Choroid plexus epithelial cell (primary cell): ENCODE measurements at regions not wholly inside any gene's neighbourhood (a gene's known extent, or its start where the extent isn't known, plus 50 kb on each side); places are given as distances from the start of the nearest gene placed in this dataset.

ENCODE experiments used
- DNase-seq: peaks from one replicate; pipeline ENCODE4 v3.0.0-alpha.2; 2010; ENCODE audit warnings: low read depth
- H3K4me3 ChIP-seq: 2 replicates; pipeline ENCODE4 v1.5.1; 2011; ENCODE audit warnings: low read depth, mild to moderate bottlenecking, control low read depth, low read length, moderate library complexity
- CTCF ChIP-seq: conservative IDR thresholded peaks from 2 replicates; pipeline ENCODE4 v1.5.1; 2011; ENCODE audit warnings: low read depth, mild to moderate bottlenecking, control low read depth, inconsistent platforms, low read length, moderate library complexity

GRCh38 chr6:119591235-119591634, 241.7 kb upstream of the MAN1A1 start:
- no peak for TF ChIP-seq CTCF
- DNase-seq = no peak
- H3K4me3 ChIP-seq = no peak overlapping the region

DNA sequence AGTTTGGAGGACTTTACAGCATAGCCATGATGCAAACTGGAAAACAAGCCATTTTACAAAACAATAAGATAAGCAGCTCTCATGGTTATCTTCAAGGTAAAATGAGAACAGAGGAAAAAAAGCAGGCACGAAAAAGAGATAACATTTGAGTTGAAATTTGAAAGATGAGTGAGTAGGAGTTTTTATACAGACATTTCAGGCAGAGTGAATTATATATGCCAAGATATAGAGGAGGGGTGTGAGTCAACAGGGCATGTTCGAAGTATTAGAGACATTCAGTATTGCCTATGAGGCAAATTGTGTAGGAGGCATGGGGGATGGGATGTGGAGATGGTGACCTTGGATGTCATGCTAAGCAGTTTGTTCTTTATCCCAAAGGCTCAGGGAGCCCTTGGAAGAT, 240.5 kb upstream of the MAN1A1 start:
- no peak for TF ChIP-seq CTCF
- H3K4me3 ChIP-seq = no peak overlapping the region
- DNase-seq = no peak

DNA sequence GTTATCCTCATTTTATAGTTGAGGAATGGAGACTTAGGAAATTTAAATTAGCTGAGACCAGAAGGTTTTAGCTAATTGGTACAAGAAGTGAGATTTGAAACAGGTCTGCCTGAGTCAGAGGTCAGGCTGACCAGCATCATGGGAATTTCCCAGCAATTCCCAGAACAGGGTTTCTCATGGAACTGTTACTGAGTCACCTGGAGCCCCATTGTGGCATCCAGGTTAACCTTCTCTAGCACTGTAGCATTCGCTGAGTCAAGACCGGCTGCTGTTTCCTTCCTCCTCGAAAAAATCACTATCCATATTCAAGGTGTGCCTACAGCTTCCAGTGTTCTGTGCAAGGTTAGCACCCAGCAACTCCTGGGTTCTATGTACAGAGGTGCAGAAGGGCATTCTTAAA, 238.0 kb upstream of the MAN1A1 start:
- TF ChIP-seq CTCF = no peak
- DNase-seq = no peak
- no peak overlapping the region for H3K4me3 ChIP-seq

DNA sequence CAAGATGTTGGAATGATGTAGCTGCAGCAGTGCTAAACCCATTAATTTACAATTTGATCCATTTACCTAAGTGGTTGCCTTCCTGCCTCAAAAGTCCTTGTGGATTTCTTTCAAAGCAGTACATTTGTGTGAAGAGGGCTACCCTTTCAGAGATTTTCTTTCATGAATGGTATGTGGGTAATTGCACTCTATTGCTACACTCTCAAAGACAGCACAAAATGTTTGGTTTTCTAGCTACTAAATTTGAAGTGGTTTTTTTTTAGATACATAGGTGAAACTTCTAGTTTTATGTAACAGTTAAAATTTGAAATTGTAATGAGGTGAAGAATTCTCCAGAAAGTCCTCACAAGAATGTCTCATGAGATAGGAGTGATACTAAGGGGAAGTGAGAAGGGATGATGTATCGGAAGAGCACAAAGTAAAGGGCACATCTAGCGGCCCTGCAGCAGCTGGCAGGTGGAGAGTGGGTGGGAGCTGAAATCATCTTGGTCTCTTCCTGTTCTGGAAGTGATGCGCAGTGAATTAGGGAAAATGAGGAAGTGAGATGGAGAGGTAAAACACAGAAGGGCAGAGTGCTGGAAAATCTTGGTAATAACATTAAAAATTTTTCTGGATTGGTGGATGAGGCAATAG, 236.8 kb upstream of the MAN1A1 start:
- no peak for DNase-seq
- TF ChIP-seq CTCF = no peak
- H3K4me3 ChIP-seq = no peak overlapping the region

- H3K4me3 ChIP-seq = no peak overlapping the region
- no peak for TF ChIP-seq CTCF
- no peak for DNase-seq
Measured at GRCh38 chr6:119584088-119584487, 234.5 kb upstream of the MAN1A1 start.

DNA sequence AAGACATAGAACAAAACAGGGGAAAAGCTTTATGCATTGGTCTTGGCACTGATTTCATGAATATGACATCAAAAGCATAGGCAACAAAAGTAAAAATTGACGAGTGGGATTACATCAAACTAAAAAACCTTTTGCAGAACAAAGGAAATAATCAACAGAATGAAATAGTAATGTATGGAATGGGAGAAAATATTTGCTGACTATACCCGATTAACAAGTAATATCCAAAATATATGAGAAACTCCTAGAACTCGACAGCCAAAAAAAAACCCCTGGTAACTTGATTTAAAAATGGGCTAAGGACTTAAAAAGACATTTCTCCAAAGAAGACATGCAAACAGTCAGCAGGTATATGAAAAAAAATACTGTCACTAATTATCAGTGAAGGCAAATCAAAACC, 231.7 kb upstream of the MAN1A1 start:
- H3K4me3 ChIP-seq = no peak overlapping the region
- DNase-seq = no peak

More for the DNA sequence above, 231.7 kb upstream of the MAN1A1 start:
- TF ChIP-seq CTCF = no peak
